GM19463 (cell line): ENCODE measurements at regions not wholly inside any gene's neighbourhood (a gene's known extent, or its start where the extent isn't known, plus 50 kb on each side); places are given as distances from the start of the nearest gene placed in this dataset.
A peak's percentile ranks its signal among the peaks of the same experiment; 100 is the strongest.
"Not testable (repeated sequence)": the region's sequence is repeated elsewhere in the genome, so short reads cannot be mapped to it uniquely, and the experiment has no call there.

Experiments used
- ATAC-seq: cut with Tn5 transposase; IDR thresholded peaks from one replicate; pipeline ENCODE4 v1.9.1; 2021; ENCODE audit warnings: mild to moderate bottlenecking, moderate library complexity; ENCODE audit not compliant: unreplicated experiment

- ATAC-seq, result no peak
Measured at GRCh38 chr21:35711213-35711612, 349.1 kb downstream of the SETD4 start.

DNA sequence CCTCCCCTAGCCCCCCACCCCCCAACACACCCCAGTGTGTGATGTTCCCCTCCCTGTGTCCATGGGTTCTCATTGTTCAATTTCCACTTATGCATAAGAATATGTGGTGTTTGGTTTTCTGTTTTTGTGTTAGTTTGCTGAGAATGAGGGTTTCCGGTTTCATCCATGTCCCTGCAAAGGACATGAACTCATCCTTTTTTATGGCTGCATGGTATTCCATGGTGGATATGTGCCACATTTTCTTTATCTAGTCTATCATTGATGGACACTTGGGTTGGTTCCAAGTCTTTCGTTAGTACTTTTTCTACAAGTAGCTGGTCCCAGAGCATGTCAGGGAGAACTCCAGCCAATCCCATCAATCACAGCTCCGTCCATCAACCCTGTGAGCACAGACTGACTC, 350.3 kb downstream of the SETD4 start:
- not testable (repeated sequence) for ATAC-seq

DNA sequence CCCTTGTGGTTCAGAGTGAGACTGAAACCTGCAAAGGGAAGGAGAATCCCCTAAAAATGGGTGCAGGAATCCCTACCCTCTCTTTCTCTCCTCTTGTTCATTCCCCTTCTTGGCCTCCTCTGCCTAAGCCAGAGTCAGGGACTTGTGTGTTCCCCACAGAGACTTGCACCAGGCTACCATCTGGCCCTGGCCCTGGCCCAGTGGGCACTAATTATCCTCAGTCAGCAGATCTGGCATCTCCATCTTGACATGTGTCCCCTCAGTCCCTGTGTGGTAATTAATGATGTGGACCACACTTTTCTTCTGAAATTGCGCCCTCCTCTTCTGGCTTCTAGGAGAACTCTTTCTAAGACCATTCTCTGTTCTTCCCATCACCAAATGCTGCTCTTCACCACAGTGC, 354.4 kb downstream of the SETD4 start:
- ATAC-seq, result no peak

GRCh38 chr21:35705237-35705887, 355.0 kb downstream of the SETD4 start:
- ATAC-seq, result no peak

DNA sequence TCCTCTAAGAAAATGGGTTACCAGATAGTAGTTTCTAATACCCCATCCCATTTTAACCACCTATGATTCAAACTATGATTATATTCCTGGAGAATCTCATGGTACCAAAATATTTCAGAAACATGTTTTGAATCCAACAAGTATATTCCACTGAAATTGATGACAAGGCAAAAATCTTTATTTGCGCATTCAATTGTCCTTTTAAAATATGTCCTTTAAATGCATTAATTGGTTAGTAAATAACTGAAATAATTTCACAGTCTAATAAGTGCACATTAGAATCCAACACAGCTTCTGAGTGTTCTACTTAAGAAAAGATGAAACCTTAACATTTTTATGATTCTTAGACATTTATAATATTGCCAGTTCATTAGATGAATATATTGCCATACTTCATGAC, 356.6 kb downstream of the SETD4 start:
- ATAC-seq, result no peak

GRCh38 chr21:35699361-35699760, 361.0 kb downstream of the SETD4 start:
- no peak for ATAC-seq

- no peak for ATAC-seq
Measured at GRCh38 chr21:35697321-35697808, 363.0 kb downstream of the SETD4 start.

- ATAC-seq, result no peak
Measured at GRCh38 chr21:35696644-35697043, 363.7 kb downstream of the SETD4 start.

- ATAC-seq, result no peak
Measured at GRCh38 chr21:35692311-35692710, 368.0 kb downstream of the SETD4 start.

DNA sequence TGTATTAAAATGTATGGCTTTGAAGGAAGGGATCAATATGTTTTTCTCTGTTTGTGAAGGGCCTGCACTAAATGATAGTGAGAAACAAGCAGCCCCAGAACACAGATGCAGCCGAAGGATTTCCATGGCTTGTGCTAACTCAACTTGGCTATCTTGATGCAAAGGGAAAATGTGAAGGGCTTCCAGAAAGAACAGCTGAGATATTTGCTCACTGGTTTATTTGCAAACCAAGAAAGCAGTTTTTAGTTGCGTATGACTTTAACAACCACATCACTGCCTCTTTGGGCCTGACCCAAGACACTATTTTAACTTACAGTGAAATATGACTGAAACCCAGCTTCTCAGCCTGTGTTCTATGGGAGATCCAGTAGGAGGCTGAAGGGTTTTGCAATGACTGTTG, 369.9 kb downstream of the SETD4 start:
- ATAC-seq, result no peak

- ATAC-seq, result no peak
Measured at GRCh38 chr21:35686156-35686555, 374.2 kb downstream of the SETD4 start.

- ATAC-seq, result no peak
Measured at GRCh38 chr21:35683664-35684304, 376.5 kb downstream of the SETD4 start.

DNA sequence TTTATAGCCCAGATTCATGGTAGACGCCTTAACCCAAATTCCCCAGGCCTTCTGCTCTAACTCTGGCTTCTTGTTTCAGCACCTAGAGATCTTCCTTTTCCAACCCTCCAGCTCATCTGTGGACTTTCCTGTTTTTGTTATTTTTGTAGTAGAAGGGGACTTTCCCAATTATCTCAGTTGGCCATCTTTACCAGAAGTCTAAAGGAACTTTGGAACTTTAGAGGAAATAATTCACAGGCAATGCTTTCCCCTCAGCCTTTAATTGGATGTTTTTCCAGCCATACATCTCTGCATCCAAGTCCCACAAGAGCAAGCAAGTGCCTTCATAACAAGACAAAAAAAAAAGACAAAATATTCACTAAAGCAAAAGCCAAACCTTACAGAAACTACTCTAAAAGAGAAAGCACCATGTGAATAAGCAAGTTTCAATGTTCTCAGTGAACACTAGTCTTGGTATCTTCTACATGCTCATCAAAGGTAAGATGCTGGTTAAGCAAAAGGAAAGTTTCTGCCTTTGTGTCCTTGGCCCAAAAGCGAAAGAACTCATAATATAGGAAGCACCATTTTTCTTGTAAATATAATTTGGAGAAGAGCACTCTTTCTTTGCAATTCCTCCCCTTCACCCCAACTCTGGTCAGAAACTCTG, 377.3 kb downstream of the SETD4 start:
- ATAC-seq, result no peak

DNA sequence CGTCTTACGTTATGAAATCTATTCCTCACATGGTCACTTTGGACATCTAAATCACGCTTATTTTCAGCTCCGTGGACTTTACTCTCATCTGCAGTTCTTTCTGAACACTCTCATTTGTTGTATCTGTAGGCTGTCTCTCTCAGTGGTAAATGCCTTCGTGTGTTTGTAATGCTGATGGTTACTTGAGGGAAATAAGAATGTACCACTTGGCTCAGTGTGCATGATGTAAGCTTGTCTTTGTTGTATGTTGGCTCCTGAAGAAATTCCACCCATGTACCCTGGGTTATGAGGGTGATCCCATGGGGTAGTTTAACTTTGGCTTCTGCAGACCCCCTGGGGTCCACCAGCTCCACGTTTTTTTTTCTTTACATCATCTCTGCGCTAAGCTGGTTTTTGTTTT, 378.4 kb downstream of the SETD4 start:
- ATAC-seq, result no peak

- ATAC-seq, result no peak
Measured at GRCh38 chr21:35679076-35679475, 381.2 kb downstream of the SETD4 start.

DNA sequence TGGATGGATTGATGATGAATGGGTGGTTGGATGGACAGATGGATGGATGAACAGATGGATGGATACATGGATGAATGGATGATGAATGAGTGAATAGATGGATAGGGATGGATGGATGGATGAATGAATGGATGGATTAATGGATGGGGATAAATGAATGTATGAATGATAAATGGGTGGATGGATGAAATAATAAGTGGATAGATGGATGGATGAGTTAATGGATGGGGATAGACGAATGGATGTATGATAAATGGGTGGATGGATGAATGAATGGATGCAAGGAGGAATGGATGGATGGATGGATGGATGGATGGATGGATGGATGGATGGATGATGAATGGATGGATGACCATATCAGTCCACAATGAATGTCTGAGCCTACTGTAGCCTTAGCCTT, 381.9 kb downstream of the SETD4 start:
- no peak for ATAC-seq

- no peak for ATAC-seq
Measured at GRCh38 chr21:35677298-35677841, 383.0 kb downstream of the SETD4 start.

DNA sequence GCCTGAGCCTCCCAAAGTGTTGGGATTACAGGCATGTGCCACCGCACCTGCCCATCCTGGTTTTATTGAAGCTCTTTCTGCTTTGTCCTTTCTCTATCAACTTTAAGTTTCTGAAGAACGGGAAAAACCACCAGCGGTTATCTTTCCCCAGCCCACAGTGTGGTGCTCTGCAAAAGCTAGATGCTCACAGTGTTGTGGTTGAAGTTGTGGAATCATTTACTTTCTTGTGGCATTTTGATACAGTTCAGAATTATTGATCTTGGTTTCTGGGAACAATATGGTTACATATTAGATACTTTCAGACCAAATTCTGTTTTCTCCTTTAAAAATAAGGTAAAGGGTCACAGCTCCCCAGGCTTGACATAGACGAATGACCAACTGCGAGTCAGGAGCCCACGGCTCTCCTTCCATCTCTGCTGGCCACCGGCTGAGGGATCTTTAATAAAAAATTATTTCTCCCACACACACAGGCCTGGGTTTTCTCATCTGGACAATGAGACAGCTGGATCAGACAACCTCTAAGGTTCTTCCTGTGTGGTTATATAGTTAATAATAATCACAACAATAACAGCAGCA, 385.3 kb downstream of the SETD4 start:
- ATAC-seq, result no peak

DNA sequence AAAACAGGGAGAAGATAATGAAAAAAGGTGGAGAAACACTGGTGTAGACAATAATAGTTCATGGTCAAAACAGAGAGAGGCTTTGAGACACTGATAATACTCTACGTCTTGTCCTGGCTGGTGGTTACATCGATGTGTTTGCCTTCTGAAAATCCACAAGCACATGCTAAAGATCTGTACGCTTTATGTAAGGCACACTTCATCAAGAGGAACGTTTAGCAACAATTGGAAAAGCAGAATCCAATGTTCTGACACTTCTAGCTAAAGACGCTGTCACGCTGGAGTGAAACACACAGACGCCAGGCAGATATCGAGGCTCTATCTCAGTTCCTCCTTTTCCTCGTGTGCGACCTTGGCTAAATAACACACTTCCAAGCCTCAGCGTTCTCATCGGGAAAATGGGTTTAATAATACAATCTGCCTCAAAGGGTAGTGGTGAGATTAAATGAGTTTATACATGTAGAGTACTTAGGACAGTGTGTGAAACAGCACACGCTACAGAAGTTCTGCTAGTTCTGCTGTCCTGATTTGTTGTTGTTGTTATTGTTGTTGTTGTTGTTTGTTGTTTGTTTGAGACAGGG, 386.1 kb downstream of the SETD4 start:
- no peak for ATAC-seq

GRCh38 chr21:35672313-35672712, 388.0 kb downstream of the SETD4 start:
- ATAC-seq, result no peak

DNA sequence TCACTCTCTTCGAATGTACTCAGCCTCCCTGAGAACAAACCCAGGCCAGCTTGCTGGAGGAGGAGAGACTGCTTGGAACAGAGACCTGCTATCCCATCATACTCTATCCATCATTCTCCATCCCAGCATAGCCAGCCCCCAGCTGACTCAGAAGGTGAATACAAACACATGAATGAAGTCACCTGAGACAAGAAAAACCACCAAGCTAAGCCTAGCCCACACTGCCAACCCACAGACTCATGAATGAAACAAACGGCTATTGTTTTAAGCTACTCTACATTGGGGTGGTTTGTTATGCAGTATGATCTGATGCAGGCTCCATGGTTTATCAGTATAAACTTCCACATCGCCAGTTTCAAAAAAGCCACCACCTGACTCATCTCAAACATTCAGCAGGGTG, 395.6 kb downstream of the SETD4 start:
- peak; percentile 68 for ATAC-seq
